HEK293 (cell line): ENCODE measurements at regions not wholly inside any gene's neighbourhood (a gene's known extent, or its start where the extent isn't known, plus 50 kb on each side); places are given as distances from the start of the nearest gene placed in this dataset.

Experiments used
- CTCF ChIP-seq: fragments of 450-650 bp; formaldehyde crosslinking; IDR thresholded peaks from 2 replicates; pipeline ENCODE4 v1.5.1; 2016; ENCODE audit warnings: missing biosample characterization, missing genetic modification characterization
- KLF7 ChIP-seq: fragments of 450-650 bp; formaldehyde crosslinking; IDR thresholded peaks from 2 replicates; pipeline ENCODE4 v1.5.1; 2016; ENCODE audit warnings: missing biosample characterization, missing genetic modification characterization, borderline replicate concordance
- PBX3 ChIP-seq: sonication (generic); formaldehyde crosslinking; IDR thresholded peaks from 2 replicates; pipeline ENCODE4 v1.8.1; 2022; ENCODE audit warnings: mild to moderate bottlenecking, moderate library complexity, missing genetic modification reagents
- REST ChIP-seq: fragments of 450-650 bp; formaldehyde crosslinking; IDR thresholded peaks from 2 replicates; pipeline ENCODE4 v1.5.1; 2016; ENCODE audit warnings: missing biosample characterization, missing genetic modification characterization
- SETDB1 ChIP-seq: IDR thresholded peaks from one replicate; pipeline ENCODE4 v1.6.1; 2017; ENCODE audit warnings: mild to moderate bottlenecking, low read length, moderate library complexity, mixed read lengths; ENCODE audit not compliant: insufficient read length
- TRIM28 ChIP-seq: IDR thresholded peaks from 2 replicates; pipeline ENCODE4 v1.6.1; 2011; ENCODE audit warnings: low read length, control low read depth, borderline replicate concordance
- ZNF292 ChIP-seq: fragments of 450-650 bp; formaldehyde crosslinking; IDR thresholded peaks from 2 replicates; pipeline ENCODE4 v1.5.1; 2016; ENCODE audit warnings: low read depth, missing biosample characterization, missing genetic modification characterization, borderline replicate concordance
- ZNF324 ChIP-seq: fragments of 450-650 bp; formaldehyde crosslinking; IDR thresholded peaks from 2 replicates; pipeline ENCODE4 v1.5.1; 2016; ENCODE audit warnings: missing biosample characterization, missing genetic modification characterization
- ZNF362 ChIP-seq: fragments of 450-650 bp; formaldehyde crosslinking; IDR thresholded peaks from 2 replicates; pipeline ENCODE4 v1.5.1; 2016; ENCODE audit warnings: missing biosample characterization, missing genetic modification characterization
- ZNF449 ChIP-seq: fragments of 450-650 bp; formaldehyde crosslinking; IDR thresholded peaks from 2 replicates; pipeline ENCODE4 v1.5.1; 2017; ENCODE audit warnings: missing biosample characterization, mild to moderate bottlenecking, missing genetic modification characterization, moderate library complexity

- TF ChIP-seq CTCF (no peak), KLF7 (tag by site-specific recombination) (no peak), PBX3 (CRISPR knock-in tag) (no peak), ZNF324 (no peak), REST (tag by site-specific recombination) (no peak), ZNF292 (no peak), SETDB1 (no peak), ZNF449 (tag by site-specific recombination) (no peak), TRIM28 (no peak), ZNF362 (tag by site-specific recombination) (no peak)
These were observed 84.9 kb downstream of the CYB561 start for GRCh38 chr17:63361182-63361581.
